ENCODE measurements at regions not wholly inside any gene's neighbourhood (a gene's known extent, or its start where the extent isn't known, plus 50 kb on each side); places are given as distances from the start of the nearest gene placed in this dataset.

DNA sequence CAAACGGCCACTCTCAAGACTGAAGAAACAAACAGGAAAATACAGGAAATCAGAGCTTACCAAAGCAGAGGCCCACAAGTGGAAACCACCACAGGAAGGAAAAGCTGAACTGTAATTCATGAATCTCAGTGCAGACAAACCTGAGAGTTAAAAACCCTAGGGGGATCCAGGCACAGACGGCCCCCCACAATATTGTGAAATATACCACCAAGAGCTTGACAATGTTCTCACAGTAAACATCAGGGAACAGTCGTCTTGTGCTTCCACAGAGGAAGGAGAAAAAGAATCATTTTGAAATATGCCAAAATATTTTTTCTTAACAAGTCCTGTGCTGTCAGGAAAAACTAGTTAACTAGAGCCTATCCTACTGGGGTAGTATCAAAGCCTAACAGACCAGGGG is 68.2 kb upstream of the NRG3 start:
- Histone ChIP-seq H3K4me3 (no peak overlapping the region), H3K9me3 (peaks cover 0 to 27% (median 14%) of the 10 kb centered on the region in 4 donors), H3K36me3 (no peaks in the 10 kb centered on the region), H3K27me3 (no peaks in the 10 kb centered on the region), H3K4me1 (no peaks in the 10 kb centered on the region), H3K27ac (replicated peaks in 1 of 4) (no peak overlapping the region)
- intact Hi-C loops (cut with DNase I) = no loop called here
- TF ChIP-seq EP300 (IDR thresholded peaks at IDR 0.05) = no peak
- TF ChIP-seq, protein P1, sequence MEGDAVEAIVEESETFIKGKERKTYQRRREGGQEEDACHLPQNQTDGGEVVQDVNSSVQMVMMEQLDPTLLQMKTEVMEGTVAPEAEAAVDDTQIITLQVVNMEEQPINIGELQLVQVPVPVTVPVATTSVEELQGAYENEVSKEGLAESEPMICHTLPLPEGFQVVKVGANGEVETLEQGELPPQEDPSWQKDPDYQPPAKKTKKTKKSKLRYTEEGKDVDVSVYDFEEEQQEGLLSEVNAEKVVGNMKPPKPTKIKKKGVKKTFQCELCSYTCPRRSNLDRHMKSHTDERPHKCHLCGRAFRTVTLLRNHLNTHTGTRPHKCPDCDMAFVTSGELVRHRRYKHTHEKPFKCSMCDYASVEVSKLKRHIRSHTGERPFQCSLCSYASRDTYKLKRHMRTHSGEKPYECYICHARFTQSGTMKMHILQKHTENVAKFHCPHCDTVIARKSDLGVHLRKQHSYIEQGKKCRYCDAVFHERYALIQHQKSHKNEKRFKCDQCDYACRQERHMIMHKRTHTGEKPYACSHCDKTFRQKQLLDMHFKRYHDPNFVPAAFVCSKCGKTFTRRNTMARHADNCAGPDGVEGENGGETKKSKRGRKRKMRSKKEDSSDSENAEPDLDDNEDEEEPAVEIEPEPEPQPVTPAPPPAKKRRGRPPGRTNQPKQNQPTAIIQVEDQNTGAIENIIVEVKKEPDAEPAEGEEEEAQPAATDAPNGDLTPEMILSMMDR (IDR thresholded peaks at IDR 0.05) = no peak
- no peak for TF ChIP-seq POLR2AphosphoS5 (IDR thresholded peaks at IDR 0.05)
- no peak for TF ChIP-seq POLR2A (IDR thresholded peaks at IDR 0.05; ENCODE audit: low read depth)
- 28% methylated on average over 3 of the region's 3 CpGs for WGBS
- DNase-seq (ENCODE audit: extremely low spot score) = no peak

DNA sequence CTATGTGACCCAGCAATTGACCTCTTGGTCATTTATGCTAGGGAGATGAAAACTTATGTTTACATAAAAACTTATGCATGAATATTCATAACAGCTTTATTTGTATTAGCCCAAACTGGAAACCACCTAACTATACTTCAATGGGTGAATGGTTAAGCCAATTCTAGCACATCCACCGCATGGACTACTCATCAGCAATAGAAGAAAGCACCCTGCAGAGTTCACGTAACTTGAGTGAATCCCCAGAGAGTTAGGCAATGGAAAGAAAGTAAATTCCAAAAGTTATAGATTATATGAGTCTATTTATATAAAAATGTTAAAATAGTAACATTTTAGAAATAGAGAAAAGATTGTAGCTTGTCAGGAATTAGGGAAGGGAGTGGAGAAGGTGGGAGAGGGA is 60.2 kb upstream of the NRG3 start:
- Histone ChIP-seq H3K9me3 (peaks cover 0 to 14% (median 9%) of the 10 kb centered on the region in 4 donors), H3K27ac (replicated peaks in 1 of 4) (no peak overlapping the region), H3K27me3 (no peaks in the 10 kb centered on the region), H3K4me3 (no peak overlapping the region), H3K36me3 (no peaks in the 10 kb centered on the region), H3K4me1 (no peaks in the 10 kb centered on the region)
- intact Hi-C loops (cut with DNase I) = no loop called here
- no peak for DNase-seq (ENCODE audit: extremely low spot score)
- no peak for TF ChIP-seq EP300 (IDR thresholded peaks at IDR 0.05)
- TF ChIP-seq, protein P1 (IDR thresholded peaks at IDR 0.05) = no peak
- TF ChIP-seq POLR2A (IDR thresholded peaks at IDR 0.05; ENCODE audit: low read depth) = no peak
- no peak for TF ChIP-seq POLR2AphosphoS5 (IDR thresholded peaks at IDR 0.05)
- 75% methylated on average over 2 of the region's 2 CpGs for WGBS

DNA sequence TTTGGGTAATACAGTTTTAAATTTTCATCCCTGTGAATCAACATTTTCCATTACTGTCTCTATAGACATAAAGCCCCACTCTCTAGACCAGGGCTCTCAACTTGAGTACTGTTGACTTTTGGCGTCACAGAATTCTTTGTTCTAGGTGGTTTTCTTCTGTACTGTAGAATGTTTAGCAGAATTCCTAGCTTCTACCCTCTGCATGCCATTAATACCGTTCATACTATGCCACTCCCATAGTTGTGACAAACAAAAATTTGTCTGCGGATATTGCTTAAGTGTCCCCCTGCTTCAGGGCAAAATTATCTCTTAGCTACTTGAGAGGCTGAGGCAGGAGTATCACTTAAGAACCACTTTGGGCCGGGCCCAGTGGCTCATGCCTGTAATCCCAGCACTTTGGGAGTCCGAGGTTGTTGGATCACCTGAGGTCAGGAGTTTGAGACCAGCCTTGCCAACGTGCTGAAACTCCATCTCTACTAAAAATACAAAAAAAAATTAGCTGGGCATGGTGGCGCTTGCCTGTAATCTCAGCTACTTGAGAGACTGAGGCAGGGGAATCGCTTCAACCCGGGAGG is 57.3 kb upstream of the NRG3 start:
- Histone ChIP-seq H3K4me1 (no peaks in the 10 kb centered on the region), H3K9me3 (peaks cover 0 to 3% (median 0%) of the 10 kb centered on the region in 4 donors), H3K4me3 (no peak overlapping the region), H3K27ac (replicated peaks in 1 of 4) (no peak overlapping the region), H3K27me3 (no peaks in the 10 kb centered on the region), H3K36me3 (no peaks in the 10 kb centered on the region)
- intact Hi-C loops (cut with DNase I) = no loop called here
- WGBS = 83% methylated on average over 9 of the region's 9 CpGs
- TF ChIP-seq POLR2AphosphoS5 (IDR thresholded peaks at IDR 0.05) = no peak
- TF ChIP-seq, protein P1 (IDR thresholded peaks at IDR 0.05) = no peak
- TF ChIP-seq EP300 (IDR thresholded peaks at IDR 0.05) = no peak
- TF ChIP-seq POLR2A (IDR thresholded peaks at IDR 0.05; ENCODE audit: low read depth) = no peak
- no peak for DNase-seq (ENCODE audit: extremely low spot score)

DNA sequence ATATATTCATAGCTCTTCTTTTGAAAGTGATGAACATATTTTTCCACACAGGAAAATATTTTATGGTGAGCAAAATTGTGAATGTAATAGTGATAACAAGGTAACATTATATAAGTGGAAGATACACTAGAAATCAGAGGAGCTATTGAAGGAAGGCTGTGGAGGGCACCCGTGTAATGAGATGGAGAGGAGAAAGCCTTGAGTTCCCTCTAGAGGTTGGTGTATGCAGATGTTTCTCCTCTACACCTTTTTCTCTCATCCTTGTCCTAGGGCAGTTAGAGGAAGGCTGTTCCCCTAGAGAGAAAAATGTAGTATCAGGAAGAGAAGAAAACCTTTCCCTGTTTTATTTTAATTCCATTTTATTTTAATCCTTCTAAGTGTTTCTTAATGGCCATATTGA is 54.6 kb upstream of the NRG3 start:
- DNase-seq (ENCODE audit: extremely low spot score) = no peak
- H3K27me3 ChIP-seq = no peaks in the 10 kb centered on the region
- no peaks in the 10 kb centered on the region for H3K4me1 ChIP-seq
- intact Hi-C loops (cut with DNase I) = no loop called here
- H3K27ac ChIP-seq (replicated peaks in 1 of 4) = no peak overlapping the region
- H3K9me3 ChIP-seq = no peaks in the 10 kb centered on the region
- WGBS = 0% methylated on average over 1 of the region's 1 CpG
- no peaks in the 10 kb centered on the region for H3K36me3 ChIP-seq
- H3K4me3 ChIP-seq = no peak overlapping the region
- TF ChIP-seq, protein P1 (IDR thresholded peaks at IDR 0.05) = no peak
- TF ChIP-seq EP300 (IDR thresholded peaks at IDR 0.05) = no peak
- TF ChIP-seq POLR2A (IDR thresholded peaks at IDR 0.05; ENCODE audit: low read depth) = no peak
- TF ChIP-seq POLR2AphosphoS5 (IDR thresholded peaks at IDR 0.05) = no peak

All from esophagus muscularis mucosa (tissue), 4 donors.